Lower lobe of right lung (tissue), 2 donors: ENCODE measurements at regions not wholly inside any gene's neighbourhood (a gene's known extent, or its start where the extent isn't known, plus 50 kb on each side); places are given as distances from the start of the nearest gene placed in this dataset.

Source experiments
- ATAC-seq, 2 donors: fragments of 200-7000 bp; cut with Tn5 transposase; one replicate each; pipeline ENCODE4 v1.9.1; 2020 to 2022; ENCODE audit warnings: mild to moderate bottlenecking in 2 of 2, moderate library complexity in 2 of 2
- DNase-seq: peaks from one replicate; pipeline ENCODE4 v3.0.0-alpha.2; 2020
- H3K27ac ChIP-seq: fragments of 200-600 bp; one replicate; pipeline ENCODE4 v1.8.0; 2022
- H3K27me3 ChIP-seq: fragments of 200-600 bp; one replicate; pipeline ENCODE4 v1.8.0; 2022; ENCODE audit warnings: low read depth
- H3K36me3 ChIP-seq: fragments of 200-600 bp; one replicate; pipeline ENCODE4 v1.8.0; 2022; ENCODE audit warnings: mild to moderate bottlenecking
- H3K4me1 ChIP-seq: fragments of 200-600 bp; one replicate; pipeline ENCODE4 v1.8.0; 2022
- H3K4me3 ChIP-seq: fragments of 200-600 bp; one replicate; pipeline ENCODE4 v1.8.0; 2022; ENCODE audit warnings: mild to moderate bottlenecking
- H3K9me3 ChIP-seq: fragments of 200-600 bp; one replicate; pipeline ENCODE4 v1.8.0; 2022
- intact Hi-C: fragments of 100-400 bp; cut with DNase I; formaldehyde crosslinking; loops from one replicate; pipeline ENCODE4 v1.11.0; 2022
- TF ChIP-seq, protein P1 (sequence below): fragments of 200-600 bp; IDR thresholded peaks from one replicate; pipeline ENCODE4 v1.8.0; 2022; ENCODE audit warnings: antibody characterized with exemption, mild to moderate bottlenecking
- donor health status: DM: no; HTN: yes; CAD: no; lungs with severe emphysema.

DNA sequence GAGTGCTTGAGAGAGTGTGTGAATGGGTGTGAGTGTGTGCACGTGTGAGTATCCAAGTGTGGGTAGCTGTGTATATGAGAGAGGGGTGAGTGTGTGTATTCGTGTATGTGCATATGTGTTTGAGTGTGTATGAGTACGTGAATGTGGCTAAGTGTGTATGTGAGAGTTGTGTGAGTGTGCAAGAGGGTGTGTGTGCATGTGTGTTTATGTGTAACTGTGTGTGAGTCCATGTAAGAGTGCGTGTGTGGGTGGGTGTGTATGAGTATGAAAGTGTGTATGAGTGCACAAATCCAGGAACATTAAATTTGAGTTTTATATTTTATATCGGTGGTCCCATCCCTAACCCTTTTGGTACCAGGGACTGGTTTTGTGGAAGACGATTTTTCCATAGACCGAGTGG is 156.4 kb downstream of the TENT4A start:
- H3K4me3 ChIP-seq, result no peak overlapping the region
- no peaks in the 10 kb centered on the region for H3K36me3 ChIP-seq
- TF ChIP-seq, protein P1, sequence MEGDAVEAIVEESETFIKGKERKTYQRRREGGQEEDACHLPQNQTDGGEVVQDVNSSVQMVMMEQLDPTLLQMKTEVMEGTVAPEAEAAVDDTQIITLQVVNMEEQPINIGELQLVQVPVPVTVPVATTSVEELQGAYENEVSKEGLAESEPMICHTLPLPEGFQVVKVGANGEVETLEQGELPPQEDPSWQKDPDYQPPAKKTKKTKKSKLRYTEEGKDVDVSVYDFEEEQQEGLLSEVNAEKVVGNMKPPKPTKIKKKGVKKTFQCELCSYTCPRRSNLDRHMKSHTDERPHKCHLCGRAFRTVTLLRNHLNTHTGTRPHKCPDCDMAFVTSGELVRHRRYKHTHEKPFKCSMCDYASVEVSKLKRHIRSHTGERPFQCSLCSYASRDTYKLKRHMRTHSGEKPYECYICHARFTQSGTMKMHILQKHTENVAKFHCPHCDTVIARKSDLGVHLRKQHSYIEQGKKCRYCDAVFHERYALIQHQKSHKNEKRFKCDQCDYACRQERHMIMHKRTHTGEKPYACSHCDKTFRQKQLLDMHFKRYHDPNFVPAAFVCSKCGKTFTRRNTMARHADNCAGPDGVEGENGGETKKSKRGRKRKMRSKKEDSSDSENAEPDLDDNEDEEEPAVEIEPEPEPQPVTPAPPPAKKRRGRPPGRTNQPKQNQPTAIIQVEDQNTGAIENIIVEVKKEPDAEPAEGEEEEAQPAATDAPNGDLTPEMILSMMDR, result no peak
- intact Hi-C loops, result no loop called here
- no peaks in the 10 kb centered on the region for H3K4me1 ChIP-seq
- H3K27me3 ChIP-seq, result no peaks in the 10 kb centered on the region
- no peaks in the 10 kb centered on the region for H3K9me3 ChIP-seq
- DNase-seq (no peak), ATAC-seq (no peak)
- H3K27ac ChIP-seq, result no peak overlapping the region

DNA sequence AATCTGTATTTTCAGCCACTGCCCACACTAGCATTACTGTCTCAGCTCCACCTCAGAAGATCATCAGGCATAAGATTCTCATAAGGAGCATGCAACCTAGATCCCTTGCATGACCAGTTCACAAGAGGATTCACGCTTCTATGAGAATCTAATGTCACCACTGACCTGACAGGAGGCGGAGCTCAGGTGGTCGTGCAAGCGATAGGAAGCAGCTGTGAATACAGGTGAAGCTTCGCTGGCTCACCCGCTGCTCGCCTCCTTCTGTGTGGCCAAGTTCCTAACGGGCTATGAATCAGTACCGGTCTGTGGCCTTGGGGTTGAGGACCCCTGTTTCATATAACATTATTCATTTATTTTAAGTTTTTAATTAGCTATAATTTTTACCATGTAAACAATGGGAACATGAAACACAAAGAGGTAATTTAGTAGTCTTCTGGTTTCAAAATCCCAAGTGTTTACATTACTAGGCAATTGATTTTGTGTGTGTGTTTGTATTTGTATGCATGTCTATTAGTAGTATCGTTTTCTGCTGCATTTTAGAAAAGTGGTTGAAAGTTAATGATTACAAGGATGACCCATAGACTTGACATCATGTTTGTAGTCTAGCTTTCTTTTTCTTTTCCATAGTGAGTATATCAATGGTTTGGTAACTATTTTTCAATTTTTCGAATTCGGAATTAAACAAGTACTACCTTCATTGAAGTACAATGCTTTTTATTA is 159.4 kb downstream of the TENT4A start:
- TF ChIP-seq, protein P1, result no peak
- ATAC-seq, result no peak
- no peaks in the 10 kb centered on the region for H3K36me3 ChIP-seq

DNA sequence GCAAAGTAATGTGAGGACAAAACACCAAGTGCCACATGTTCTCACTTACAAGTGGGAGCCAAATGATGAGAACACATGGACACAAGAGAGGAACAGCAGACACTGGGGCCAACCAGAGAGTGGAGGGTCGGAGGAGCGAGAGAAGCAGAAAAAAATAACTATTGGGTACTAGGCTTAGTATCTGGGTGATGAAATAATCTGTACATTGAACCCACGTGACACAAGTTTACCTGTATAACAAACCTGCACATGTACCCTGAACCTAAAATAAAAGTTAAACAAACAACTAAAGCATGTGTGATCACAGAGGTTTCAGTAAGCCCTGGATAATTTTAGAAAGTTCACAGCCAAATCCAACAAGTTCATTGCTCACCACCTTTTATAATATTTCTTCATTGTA is 160.1 kb downstream of the TENT4A start:
- intact Hi-C loops, result no loop called here
- no peak for DNase-seq
- Histone ChIP-seq H3K4me1 (no peaks in the 10 kb centered on the region), H3K4me3 (no peak overlapping the region), H3K9me3 (no peaks in the 10 kb centered on the region), H3K27ac (no peak overlapping the region), H3K36me3 (no peaks in the 10 kb centered on the region), H3K27me3 (no peaks in the 10 kb centered on the region)
- TF ChIP-seq, protein P1, result no peak
- ATAC-seq, result no peak

More for the DNA sequence above, 159.4 kb downstream of the TENT4A start:
- DNase-seq, result no peak
- Histone ChIP-seq H3K27ac (no peak overlapping the region), H3K27me3 (no peaks in the 10 kb centered on the region), H3K9me3 (no peaks in the 10 kb centered on the region), H3K4me1 (no peaks in the 10 kb centered on the region), H3K4me3 (no peak overlapping the region)
- intact Hi-C loops, result no loop called here

DNA sequence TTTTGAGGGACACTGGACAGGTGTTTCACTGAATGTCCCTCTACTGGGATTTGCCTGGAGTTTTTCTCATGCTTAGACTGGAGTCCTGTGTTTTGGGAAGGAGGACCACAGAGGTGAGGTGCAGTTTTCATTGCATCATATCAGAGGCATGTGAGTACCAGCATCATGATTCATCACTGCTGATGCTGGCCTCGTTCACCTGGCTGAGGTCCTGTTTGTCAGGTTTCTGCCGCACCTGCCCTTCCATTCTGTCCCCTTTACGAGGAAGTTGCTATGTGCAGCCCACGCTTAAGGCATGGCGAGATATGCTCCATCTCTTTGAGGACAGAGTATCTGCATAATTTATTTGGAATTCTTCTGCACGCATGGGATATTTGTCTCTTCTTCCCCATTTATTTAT is 162.1 kb downstream of the TENT4A start:
- ATAC-seq (no peak), DNase-seq (no peak)
- Histone ChIP-seq H3K27me3 (no peaks in the 10 kb centered on the region), H3K9me3 (no peaks in the 10 kb centered on the region), H3K4me1 (no peaks in the 10 kb centered on the region), H3K36me3 (no peaks in the 10 kb centered on the region), H3K27ac (no peak overlapping the region), H3K4me3 (no peak overlapping the region)
- TF ChIP-seq, protein P1, result no peak
- intact Hi-C loops, result no loop called here

- Histone ChIP-seq H3K27ac (no peak overlapping the region), H3K9me3 (no peaks in the 10 kb centered on the region), H3K27me3 (no peaks in the 10 kb centered on the region), H3K4me3 (no peak overlapping the region), H3K36me3 (no peaks in the 10 kb centered on the region), H3K4me1 (no peaks in the 10 kb centered on the region)
- intact Hi-C loops, result no loop called here
- DNase-seq, result no peak
- TF ChIP-seq, protein P1, result no peak
- ATAC-seq, result no peak
These were observed 165.0 kb downstream of the TENT4A start for GRCh38 chr5:6877986-6878828.
